ENCODE measurements at regions not wholly inside any gene's neighbourhood (a gene's known extent, or its start where the extent isn't known, plus 50 kb on each side); places are given as distances from the start of the nearest gene placed in this dataset.

DNA sequence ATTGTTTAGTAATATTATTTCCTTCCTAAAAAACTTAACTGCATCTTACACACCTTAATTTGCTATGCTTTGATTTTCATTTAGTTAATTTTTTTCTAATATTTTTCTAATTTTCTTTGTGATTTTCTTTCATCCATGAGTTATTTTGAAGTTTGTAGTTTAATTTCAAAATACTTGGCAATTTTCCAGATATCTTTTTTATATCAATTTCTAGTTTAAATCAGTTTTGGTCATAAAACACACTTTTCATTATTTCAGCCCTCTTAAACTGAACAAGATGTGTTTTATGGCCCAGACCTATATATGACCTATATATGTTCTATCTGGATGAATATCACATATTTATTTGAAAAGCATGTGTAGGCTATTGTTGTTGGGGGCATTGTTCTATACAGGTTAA, 759.9 kb upstream of the SGO1 start:
- Histone ChIP-seq H3K27me3 (no peaks in the 10 kb centered on the region), H3K4me3 (no peak overlapping the region), H3K27ac (no peak overlapping the region), H3K4me1 (no peaks in the 10 kb centered on the region), H3K36me3 (ENCODE audit: low read depth, missing control alignments) (no peaks in the 10 kb centered on the region), H3K9me3 (no peaks in the 10 kb centered on the region)
- TF ChIP-seq, protein P1, sequence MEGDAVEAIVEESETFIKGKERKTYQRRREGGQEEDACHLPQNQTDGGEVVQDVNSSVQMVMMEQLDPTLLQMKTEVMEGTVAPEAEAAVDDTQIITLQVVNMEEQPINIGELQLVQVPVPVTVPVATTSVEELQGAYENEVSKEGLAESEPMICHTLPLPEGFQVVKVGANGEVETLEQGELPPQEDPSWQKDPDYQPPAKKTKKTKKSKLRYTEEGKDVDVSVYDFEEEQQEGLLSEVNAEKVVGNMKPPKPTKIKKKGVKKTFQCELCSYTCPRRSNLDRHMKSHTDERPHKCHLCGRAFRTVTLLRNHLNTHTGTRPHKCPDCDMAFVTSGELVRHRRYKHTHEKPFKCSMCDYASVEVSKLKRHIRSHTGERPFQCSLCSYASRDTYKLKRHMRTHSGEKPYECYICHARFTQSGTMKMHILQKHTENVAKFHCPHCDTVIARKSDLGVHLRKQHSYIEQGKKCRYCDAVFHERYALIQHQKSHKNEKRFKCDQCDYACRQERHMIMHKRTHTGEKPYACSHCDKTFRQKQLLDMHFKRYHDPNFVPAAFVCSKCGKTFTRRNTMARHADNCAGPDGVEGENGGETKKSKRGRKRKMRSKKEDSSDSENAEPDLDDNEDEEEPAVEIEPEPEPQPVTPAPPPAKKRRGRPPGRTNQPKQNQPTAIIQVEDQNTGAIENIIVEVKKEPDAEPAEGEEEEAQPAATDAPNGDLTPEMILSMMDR (IDR thresholded peaks at IDR 0.05) = no peak
- TF ChIP-seq POLR2A (IDR thresholded peaks at IDR 0.05) = no peak
- no peak for DNase-seq
- intact Hi-C loops (cut with DNase I; ENCODE audit: low total_unique reads) = no loop called here

DNA sequence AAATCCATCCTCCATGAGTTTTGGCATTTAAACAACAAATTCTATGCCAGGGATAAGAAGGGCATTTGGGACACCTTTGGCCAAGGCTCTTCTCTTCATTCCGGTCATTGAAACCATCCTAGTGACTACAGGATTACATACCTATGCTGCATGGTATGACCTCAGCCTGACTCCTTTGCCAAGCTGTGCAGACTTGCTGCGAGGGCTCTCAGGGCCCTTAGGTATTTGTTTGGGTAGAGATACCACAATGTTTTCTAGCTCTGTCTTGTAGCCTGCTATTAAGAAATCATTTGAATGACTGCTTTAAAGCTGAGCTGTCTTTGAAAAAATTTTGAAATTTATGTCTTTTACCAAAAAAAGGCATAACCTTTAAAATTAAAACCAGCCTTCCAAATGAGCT, 749.8 kb upstream of the SGO1 start:
- Histone ChIP-seq H3K36me3 (ENCODE audit: low read depth, missing control alignments) (no peaks in the 10 kb centered on the region), H3K9me3 (no peaks in the 10 kb centered on the region), H3K4me1 (no peaks in the 10 kb centered on the region), H3K27ac (no peak overlapping the region), H3K27me3 (no peaks in the 10 kb centered on the region), H3K4me3 (no peak overlapping the region)
- no peak for DNase-seq
- intact Hi-C loops (cut with DNase I; ENCODE audit: low total_unique reads) = no loop called here
- 94 to 97% methylated on average over 2 of the region's 2 CpGs for WGBS, 2 donors
- TF ChIP-seq, protein P1 (IDR thresholded peaks at IDR 0.05) = no peak
- no peak for TF ChIP-seq POLR2A (IDR thresholded peaks at IDR 0.05)

DNA sequence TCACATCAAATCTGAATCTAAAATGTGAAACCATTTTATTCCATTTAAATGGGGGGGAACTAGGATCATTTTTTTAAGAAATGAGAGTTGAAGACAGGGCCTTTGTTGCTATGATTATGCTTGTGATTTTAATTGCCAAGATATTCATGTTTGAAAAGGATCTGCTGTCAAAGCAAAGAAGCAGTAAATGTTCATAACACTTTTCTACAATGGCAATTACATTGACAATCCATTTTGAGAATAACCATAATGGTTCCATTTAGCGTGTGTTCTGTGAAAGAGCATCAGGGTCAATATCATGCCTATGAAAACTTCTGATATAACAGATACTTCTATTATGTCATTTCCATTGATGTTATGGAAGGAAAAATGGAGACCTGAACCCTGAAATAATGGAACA, 745.8 kb upstream of the SGO1 start:
- 89 to 97% methylated on average over 1 of the region's 1 CpG for WGBS, 2 donors
- no peaks in the 10 kb centered on the region for H3K4me1 ChIP-seq
- DNase-seq = no peak
- H3K27ac ChIP-seq = no peak overlapping the region
- no peaks in the 10 kb centered on the region for H3K36me3 ChIP-seq (ENCODE audit: low read depth, missing control alignments)
- no peak for TF ChIP-seq POLR2A (IDR thresholded peaks at IDR 0.05)
- TF ChIP-seq, protein P1 (IDR thresholded peaks at IDR 0.05) = no peak
- H3K27me3 ChIP-seq = no peaks in the 10 kb centered on the region
- intact Hi-C loops (cut with DNase I; ENCODE audit: low total_unique reads) = no loop called here
- no peak overlapping the region for H3K4me3 ChIP-seq
- no peaks in the 10 kb centered on the region for H3K9me3 ChIP-seq

DNA sequence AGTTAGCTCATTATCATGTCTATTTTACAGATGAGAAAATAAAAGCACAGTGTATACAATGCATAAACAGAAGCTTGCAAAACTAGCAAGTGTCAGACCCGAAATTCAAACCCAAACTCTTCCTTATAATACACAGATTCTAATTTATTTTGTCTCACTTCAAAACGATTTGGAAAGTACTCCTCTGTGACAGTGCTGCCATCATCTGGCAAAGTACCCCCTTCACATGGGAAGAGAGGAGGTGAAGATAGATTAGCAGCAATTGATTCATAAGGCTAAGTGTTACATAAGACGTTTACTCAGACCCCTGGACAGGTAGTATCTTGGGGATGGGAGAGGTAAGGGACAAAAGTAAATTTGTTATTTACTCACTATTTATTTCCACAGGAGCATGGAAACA, 744.0 kb upstream of the SGO1 start:
- WGBS, 2 donors = 39 to 50% methylated on average over 3 of the region's 3 CpGs
- no peaks in the 10 kb centered on the region for H3K9me3 ChIP-seq

More for the DNA sequence above, 744.0 kb upstream of the SGO1 start:
- Histone ChIP-seq H3K4me1 (no peaks in the 10 kb centered on the region), H3K27me3 (no peaks in the 10 kb centered on the region), H3K36me3 (ENCODE audit: low read depth, missing control alignments) (no peaks in the 10 kb centered on the region), H3K27ac (no peak overlapping the region), H3K4me3 (no peak overlapping the region)
- DNase-seq = peak; percentile 35
- intact Hi-C loops (cut with DNase I; ENCODE audit: low total_unique reads) = no loop called here
- TF ChIP-seq POLR2A (IDR thresholded peaks at IDR 0.05) = no peak
- TF ChIP-seq, protein P1 (IDR thresholded peaks at IDR 0.05) = no peak

Data from testis (tissue), 2 donors.